ENCODE measurements at regions not wholly inside any gene's neighbourhood (a gene's known extent, or its start where the extent isn't known, plus 50 kb on each side); places are given as distances from the start of the nearest gene placed in this dataset.

DNA sequence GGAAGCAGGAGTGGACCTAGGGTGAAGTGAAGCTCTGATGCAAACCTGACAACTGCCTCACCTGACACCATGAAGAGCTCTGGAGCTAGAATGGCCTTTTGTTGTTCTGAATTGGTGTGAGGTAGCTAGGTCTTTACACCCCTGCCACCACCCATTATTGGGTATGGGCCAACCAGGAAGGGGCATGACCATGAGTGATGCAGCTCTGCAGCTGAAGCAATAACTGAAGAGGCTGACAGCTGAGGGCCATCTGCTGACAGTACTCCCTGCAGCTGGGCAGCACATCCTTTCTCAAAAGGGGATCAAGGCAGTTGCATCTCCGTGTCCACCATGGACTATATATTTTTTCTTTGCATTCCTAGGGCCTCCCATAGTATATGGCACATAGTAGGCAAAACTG lies 87.0 kb upstream of the TLE1 start:
- CTCF ChIA-PET = no interaction called here
- DNase-seq (ENCODE audit: low spot score) (no peak), ATAC-seq (no peak)
- Mint-ChIP-seq H3K9me3 (no peaks in the 10 kb centered on the region), H3K4me3 (no peak overlapping the region), H3K27me3 (ENCODE audit: low read depth) (no peaks in the 10 kb centered on the region), H3K36me3 (no peaks in the 10 kb centered on the region), H3K27ac (no peak overlapping the region), H3K4me1 (no peaks in the 10 kb centered on the region)
- TF ChIP-seq, protein P1, sequence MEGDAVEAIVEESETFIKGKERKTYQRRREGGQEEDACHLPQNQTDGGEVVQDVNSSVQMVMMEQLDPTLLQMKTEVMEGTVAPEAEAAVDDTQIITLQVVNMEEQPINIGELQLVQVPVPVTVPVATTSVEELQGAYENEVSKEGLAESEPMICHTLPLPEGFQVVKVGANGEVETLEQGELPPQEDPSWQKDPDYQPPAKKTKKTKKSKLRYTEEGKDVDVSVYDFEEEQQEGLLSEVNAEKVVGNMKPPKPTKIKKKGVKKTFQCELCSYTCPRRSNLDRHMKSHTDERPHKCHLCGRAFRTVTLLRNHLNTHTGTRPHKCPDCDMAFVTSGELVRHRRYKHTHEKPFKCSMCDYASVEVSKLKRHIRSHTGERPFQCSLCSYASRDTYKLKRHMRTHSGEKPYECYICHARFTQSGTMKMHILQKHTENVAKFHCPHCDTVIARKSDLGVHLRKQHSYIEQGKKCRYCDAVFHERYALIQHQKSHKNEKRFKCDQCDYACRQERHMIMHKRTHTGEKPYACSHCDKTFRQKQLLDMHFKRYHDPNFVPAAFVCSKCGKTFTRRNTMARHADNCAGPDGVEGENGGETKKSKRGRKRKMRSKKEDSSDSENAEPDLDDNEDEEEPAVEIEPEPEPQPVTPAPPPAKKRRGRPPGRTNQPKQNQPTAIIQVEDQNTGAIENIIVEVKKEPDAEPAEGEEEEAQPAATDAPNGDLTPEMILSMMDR (IDR thresholded peaks at IDR 0.05) = no peak
- TF ChIP-seq ZNF671 (CRISPR knock-in tag; IDR thresholded peaks at IDR 0.05) = no peak
- TF ChIP-seq, protein P2, sequence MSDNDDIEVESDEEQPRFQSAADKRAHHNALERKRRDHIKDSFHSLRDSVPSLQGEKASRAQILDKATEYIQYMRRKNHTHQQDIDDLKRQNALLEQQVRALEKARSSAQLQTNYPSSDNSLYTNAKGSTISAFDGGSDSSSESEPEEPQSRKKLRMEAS (CRISPR knock-in tag; IDR thresholded peaks at IDR 0.05) = no peak
- TF ChIP-seq, protein P3, sequence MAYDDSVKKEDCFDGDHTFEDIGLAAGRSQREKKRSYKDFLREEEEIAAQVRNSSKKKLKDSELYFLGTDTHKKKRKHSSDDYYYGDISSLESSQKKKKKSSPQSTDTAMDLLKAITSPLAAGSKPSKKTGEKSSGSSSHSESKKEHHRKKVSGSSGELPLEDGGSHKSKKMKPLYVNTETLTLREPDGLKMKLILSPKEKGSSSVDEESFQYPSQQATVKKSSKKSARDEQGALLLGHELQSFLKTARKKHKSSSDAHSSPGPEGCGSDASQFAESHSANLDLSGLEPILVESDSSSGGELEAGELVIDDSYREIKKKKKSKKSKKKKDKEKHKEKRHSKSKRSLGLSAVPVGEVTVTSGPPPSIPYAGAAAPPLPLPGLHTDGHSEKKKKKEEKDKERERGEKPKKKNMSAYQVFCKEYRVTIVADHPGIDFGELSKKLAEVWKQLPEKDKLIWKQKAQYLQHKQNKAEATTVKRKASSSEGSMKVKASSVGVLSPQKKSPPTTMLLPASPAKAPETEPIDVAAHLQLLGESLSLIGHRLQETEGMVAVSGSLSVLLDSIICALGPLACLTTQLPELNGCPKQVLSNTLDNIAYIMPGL (CRISPR knock-in tag; IDR thresholded peaks at IDR 0.05) = no peak
- TF ChIP-seq, protein P4, sequence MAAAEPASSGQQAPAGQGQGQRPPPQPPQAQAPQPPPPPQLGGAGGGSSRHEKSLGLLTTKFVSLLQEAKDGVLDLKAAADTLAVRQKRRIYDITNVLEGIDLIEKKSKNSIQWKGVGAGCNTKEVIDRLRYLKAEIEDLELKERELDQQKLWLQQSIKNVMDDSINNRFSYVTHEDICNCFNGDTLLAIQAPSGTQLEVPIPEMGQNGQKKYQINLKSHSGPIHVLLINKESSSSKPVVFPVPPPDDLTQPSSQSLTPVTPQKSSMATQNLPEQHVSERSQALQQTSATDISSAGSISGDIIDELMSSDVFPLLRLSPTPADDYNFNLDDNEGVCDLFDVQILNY (CRISPR knock-in tag; IDR thresholded peaks at IDR 0.05) = no peak
- TF ChIP-seq, protein P5, sequence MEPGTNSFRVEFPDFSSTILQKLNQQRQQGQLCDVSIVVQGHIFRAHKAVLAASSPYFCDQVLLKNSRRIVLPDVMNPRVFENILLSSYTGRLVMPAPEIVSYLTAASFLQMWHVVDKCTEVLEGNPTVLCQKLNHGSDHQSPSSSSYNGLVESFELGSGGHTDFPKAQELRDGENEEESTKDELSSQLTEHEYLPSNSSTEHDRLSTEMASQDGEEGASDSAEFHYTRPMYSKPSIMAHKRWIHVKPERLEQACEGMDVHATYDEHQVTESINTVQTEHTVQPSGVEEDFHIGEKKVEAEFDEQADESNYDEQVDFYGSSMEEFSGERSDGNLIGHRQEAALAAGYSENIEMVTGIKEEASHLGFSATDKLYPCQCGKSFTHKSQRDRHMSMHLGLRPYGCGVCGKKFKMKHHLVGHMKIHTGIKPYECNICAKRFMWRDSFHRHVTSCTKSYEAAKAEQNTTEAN (CRISPR knock-in tag; IDR thresholded peaks at IDR 0.05) = no peak
- no peak for TF ChIP-seq NR3C1 (CRISPR knock-in tag; conservative IDR thresholded peaks at IDR 0.05; ENCODE audit: low read depth)
- TF ChIP-seq, protein P6, sequence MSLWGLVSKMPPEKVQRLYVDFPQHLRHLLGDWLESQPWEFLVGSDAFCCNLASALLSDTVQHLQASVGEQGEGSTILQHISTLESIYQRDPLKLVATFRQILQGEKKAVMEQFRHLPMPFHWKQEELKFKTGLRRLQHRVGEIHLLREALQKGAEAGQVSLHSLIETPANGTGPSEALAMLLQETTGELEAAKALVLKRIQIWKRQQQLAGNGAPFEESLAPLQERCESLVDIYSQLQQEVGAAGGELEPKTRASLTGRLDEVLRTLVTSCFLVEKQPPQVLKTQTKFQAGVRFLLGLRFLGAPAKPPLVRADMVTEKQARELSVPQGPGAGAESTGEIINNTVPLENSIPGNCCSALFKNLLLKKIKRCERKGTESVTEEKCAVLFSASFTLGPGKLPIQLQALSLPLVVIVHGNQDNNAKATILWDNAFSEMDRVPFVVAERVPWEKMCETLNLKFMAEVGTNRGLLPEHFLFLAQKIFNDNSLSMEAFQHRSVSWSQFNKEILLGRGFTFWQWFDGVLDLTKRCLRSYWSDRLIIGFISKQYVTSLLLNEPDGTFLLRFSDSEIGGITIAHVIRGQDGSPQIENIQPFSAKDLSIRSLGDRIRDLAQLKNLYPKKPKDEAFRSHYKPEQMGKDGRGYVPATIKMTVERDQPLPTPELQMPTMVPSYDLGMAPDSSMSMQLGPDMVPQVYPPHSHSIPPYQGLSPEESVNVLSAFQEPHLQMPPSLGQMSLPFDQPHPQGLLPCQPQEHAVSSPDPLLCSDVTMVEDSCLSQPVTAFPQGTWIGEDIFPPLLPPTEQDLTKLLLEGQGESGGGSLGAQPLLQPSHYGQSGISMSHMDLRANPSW (CRISPR knock-in tag; conservative IDR thresholded peaks at IDR 0.05; ENCODE audit: low read depth) = no peak
- no peak for TF ChIP-seq JAZF1 (CRISPR knock-in tag; IDR thresholded peaks at IDR 0.05)
- no peak for TF ChIP-seq NFE2L1 (CRISPR knock-in tag; IDR thresholded peaks at IDR 0.05)
- TF ChIP-seq ZNF263 (CRISPR knock-in tag; IDR thresholded peaks at IDR 0.05; ENCODE audit: low read depth) = no peak
- no peak for TF ChIP-seq ZNF121 (CRISPR knock-in tag; IDR thresholded peaks at IDR 0.05)
- TF ChIP-seq ZNF138 (CRISPR knock-in tag; conservative IDR thresholded peaks at IDR 0.05) = no peak
- no peak for TF ChIP-seq NR1H2 (CRISPR knock-in tag; IDR thresholded peaks at IDR 0.05)
- TF ChIP-seq ZNF317 (CRISPR knock-in tag; IDR thresholded peaks at IDR 0.05; ENCODE audit: borderline replicate concordance, low read depth) = no peak
- no peak for TF ChIP-seq ZBTB21 (CRISPR knock-in tag; IDR thresholded peaks at IDR 0.05; ENCODE audit: borderline replicate concordance)
- TF ChIP-seq SP1 (CRISPR knock-in tag; conservative IDR thresholded peaks at IDR 0.05) = no peak
- POLR2A ChIA-PET = no interaction called here

DNA sequence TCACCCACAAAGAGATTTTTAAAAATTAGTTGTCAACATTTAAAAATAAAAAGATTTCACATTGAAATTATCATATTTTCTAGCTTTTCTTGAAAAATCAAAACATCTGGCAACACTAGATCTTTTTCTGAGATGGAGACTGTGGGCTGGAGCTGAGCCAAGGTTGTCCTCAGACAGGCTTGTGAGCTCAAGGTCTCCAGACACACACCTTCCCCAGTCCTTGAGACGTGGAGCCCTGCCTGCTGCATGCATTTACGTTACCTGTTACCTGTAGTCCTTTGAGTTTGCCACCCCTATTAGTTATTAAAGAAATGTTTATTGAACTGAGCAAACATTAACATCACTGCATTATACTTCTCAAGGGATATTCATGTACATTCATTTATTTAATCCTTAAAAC lies 87.5 kb upstream of the TLE1 start:
- no peaks in the 10 kb centered on the region for H3K36me3 Mint-ChIP-seq
- H3K4me1 Mint-ChIP-seq = no peaks in the 10 kb centered on the region
- POLR2A ChIA-PET = interaction anchor here (0.6 kb wide), 1 partner anchor 100 kb away, joined by 3 read pairs; no protein-coding TSS in a partner anchor
- no peak overlapping the region for H3K27ac Mint-ChIP-seq
- H3K27me3 Mint-ChIP-seq (ENCODE audit: low read depth) = no peaks in the 10 kb centered on the region
- DNase-seq (ENCODE audit: low spot score) = no peak
- CTCF ChIA-PET = no interaction called here
- H3K9me3 Mint-ChIP-seq = 0 out of 2 replicates have a peak, but pooled peaks cover under 1% of the 10 kb centered on the region
- no peak overlapping the region for H3K4me3 Mint-ChIP-seq
- no peak for ATAC-seq
- TF ChIP-seq RORB (CRISPR knock-in tag; IDR thresholded peaks at IDR 0.05) = no peak
- no peak for TF ChIP-seq ATF1 (CRISPR knock-in tag; IDR thresholded peaks at IDR 0.05)
- no peak for TF ChIP-seq FOXJ3 (CRISPR knock-in tag; IDR thresholded peaks at IDR 0.05; ENCODE audit: borderline replicate concordance)
- no peak for TF ChIP-seq TEAD1 (CRISPR knock-in tag; IDR thresholded peaks at IDR 0.05)
- TF ChIP-seq, protein P2 (CRISPR knock-in tag; IDR thresholded peaks at IDR 0.05) = no peak
- TF ChIP-seq SOX15 (CRISPR knock-in tag; IDR thresholded peaks at IDR 0.05) = no peak
- no peak for TF ChIP-seq ZNF317 (CRISPR knock-in tag; IDR thresholded peaks at IDR 0.05; ENCODE audit: borderline replicate concordance, low read depth)
- TF ChIP-seq FOXP1 (CRISPR knock-in tag; IDR thresholded peaks at IDR 0.05; ENCODE audit: borderline replicate concordance) = no peak
- TF ChIP-seq, protein P7, sequence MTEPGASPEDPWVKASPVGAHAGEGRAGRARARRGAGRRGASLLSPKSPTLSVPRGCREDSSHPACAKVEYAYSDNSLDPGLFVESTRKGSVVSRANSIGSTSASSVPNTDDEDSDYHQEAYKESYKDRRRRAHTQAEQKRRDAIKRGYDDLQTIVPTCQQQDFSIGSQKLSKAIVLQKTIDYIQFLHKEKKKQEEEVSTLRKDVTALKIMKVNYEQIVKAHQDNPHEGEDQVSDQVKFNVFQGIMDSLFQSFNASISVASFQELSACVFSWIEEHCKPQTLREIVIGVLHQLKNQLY (CRISPR knock-in tag; IDR thresholded peaks at IDR 0.05) = no peak
- TF ChIP-seq, protein P8, sequence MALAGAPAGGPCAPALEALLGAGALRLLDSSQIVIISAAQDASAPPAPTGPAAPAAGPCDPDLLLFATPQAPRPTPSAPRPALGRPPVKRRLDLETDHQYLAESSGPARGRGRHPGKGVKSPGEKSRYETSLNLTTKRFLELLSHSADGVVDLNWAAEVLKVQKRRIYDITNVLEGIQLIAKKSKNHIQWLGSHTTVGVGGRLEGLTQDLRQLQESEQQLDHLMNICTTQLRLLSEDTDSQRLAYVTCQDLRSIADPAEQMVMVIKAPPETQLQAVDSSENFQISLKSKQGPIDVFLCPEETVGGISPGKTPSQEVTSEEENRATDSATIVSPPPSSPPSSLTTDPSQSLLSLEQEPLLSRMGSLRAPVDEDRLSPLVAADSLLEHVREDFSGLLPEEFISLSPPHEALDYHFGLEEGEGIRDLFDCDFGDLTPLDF (CRISPR knock-in tag; IDR thresholded peaks at IDR 0.05) = no peak

All from WTC11 (cell line).